H1 (cell line): ENCODE measurements at regions not wholly inside any gene's neighbourhood (a gene's known extent, or its start where the extent isn't known, plus 50 kb on each side); places are given as distances from the start of the nearest gene placed in this dataset.

ENCODE experiments used
- CTCF ChIA-PET: fragments of 300-600 bp; sonication (Branson Sonifier 250); formaldehyde crosslinking; loops from one replicate; lab custom pipeline; 2021; ENCODE audit not compliant: partially characterized antibody; lab: Charles Lee
- POLR2A ChIA-PET: fragments of 300-600 bp; sonication (Branson Sonifier 250); formaldehyde crosslinking; loops from one replicate; lab custom pipeline; 2021; ENCODE audit warnings: inconsistent platforms; ENCODE audit not compliant: partially characterized antibody; lab: Charles Lee
- DNase-seq, 2 experiments: peaks; one replicate each; pipeline versions ENCODE4 v3.0.0 to v3.0.0-alpha.2; 2010 to 2022; ENCODE audit warnings: low spot score in 2 of 2, low read depth in 1 of 2, mixed read lengths in 1 of 2
- FAIRE-seq: peaks from 2 replicates; lab custom pipeline; 2011; peaks lifted over from hg19 to GRCh38; lab: Jason Lieb, UNC
- H2AFZ ChIP-seq: 2 replicates; pipeline ENCODE4 v1.8.1; 2012; ENCODE audit warnings: low read length, inconsistent platforms
- H2AK5ac ChIP-seq: 2 replicates; pipeline ENCODE4 v1.6.1; 2013; ENCODE audit warnings: low read depth, low read length
- H2BK120ac ChIP-seq: replicated peaks from 2 replicates; pipeline ENCODE3; 2013; ENCODE audit warnings: low read depth, low read length, inconsistent platforms
- H2BK12ac ChIP-seq: 2 replicates; pipeline ENCODE4 v1.6.1; 2013; ENCODE audit warnings: low read depth, low read length
- H2BK15ac ChIP-seq: 2 replicates; pipeline ENCODE4 v1.6.1; 2013; ENCODE audit warnings: low read length
- H2BK20ac ChIP-seq: 2 replicates; pipeline ENCODE4 v1.6.1; 2013; ENCODE audit warnings: low read length
- H2BK5ac ChIP-seq: 2 replicates; pipeline ENCODE4 v1.6.1; 2013; ENCODE audit warnings: low read depth, low read length
- H3K14ac ChIP-seq: 2 replicates; pipeline ENCODE4 v1.6.1; 2013; ENCODE audit warnings: inconsistent platforms; ENCODE audit not compliant: insufficient read length
- H3K18ac ChIP-seq: 2 replicates; pipeline ENCODE4 v1.6.1; 2013; ENCODE audit warnings: low read length; ENCODE audit errors: extremely low read depth
- H3K23ac ChIP-seq: 2 replicates; pipeline ENCODE4 v1.6.1; 2013; ENCODE audit warnings: inconsistent platforms; ENCODE audit not compliant: insufficient read length
- H3K23me2 ChIP-seq: 2 replicates; pipeline ENCODE4 v1.6.1; 2013; ENCODE audit warnings: low read depth, low read length
- H3K27ac ChIP-seq: 2 replicates; pipeline ENCODE4 v1.6.1; 2011; ENCODE audit warnings: low read depth, low read length, inconsistent platforms
- H3K27me3 ChIP-seq, 4 experiments: replicated peaks in 1 of 4; 1 replicate in 1 of 4; 2 replicates in 3 of 4; pipeline versions ENCODE4 v1.6.1 to v1.8.1; 2011 to 2013; ENCODE audit warnings: low read length in 3 of 4, mild to moderate bottlenecking in 3 of 4, inconsistent platforms in 2 of 4, mixed read lengths in 2 of 4, moderate library complexity in 1 of 4; ENCODE audit not compliant: control insufficient read depth in 3 of 4, insufficient read depth in 3 of 4; ENCODE audit errors: extremely low read depth in 1 of 4
- H3K36me3 ChIP-seq, 4 experiments: 2 replicates each; pipeline versions ENCODE4 v1.6.1 to v1.8.1; 2011 to 2013; ENCODE audit warnings: mild to moderate bottlenecking in 4 of 4, low read length in 3 of 4, moderate library complexity in 2 of 4, control low read depth in 1 of 4, inconsistent platforms in 1 of 4; ENCODE audit not compliant: insufficient read depth in 4 of 4, control insufficient read depth in 2 of 4
- H3K4ac ChIP-seq: replicated peaks from 2 replicates; pipeline ENCODE3; 2013; ENCODE audit warnings: low read length, low read depth, mixed read lengths, inconsistent platforms; ENCODE audit not compliant: insufficient read length
- H3K4me1 ChIP-seq, 4 experiments: replicated peaks in 1 of 4; 1 replicate in 1 of 4; 2 replicates in 3 of 4; pipeline versions ENCODE4 v1.6.1 to v1.8.1; 2011 to 2013; ENCODE audit warnings: low read length in 3 of 4, inconsistent platforms in 2 of 4, mixed read lengths in 1 of 4; ENCODE audit not compliant: insufficient read depth in 4 of 4, control insufficient read depth in 3 of 4
- H3K4me2 ChIP-seq, 2 experiments: 2 replicates each; pipeline versions ENCODE4 v1.6.1 to v1.8.1; 2011 to 2013; ENCODE audit warnings: low read depth in 2 of 2, low read length in 2 of 2, control low read depth in 1 of 2, inconsistent platforms in 1 of 2, mild to moderate bottlenecking in 1 of 2; ENCODE audit not compliant: insufficient read depth in 1 of 2
- H3K4me3 ChIP-seq, 4 experiments: fragments of 200-600, 300-600 bp in 1 of 4; sonication (generic), shearing (Covaris generic), sonication (Bioruptor Twin) in 1 of 4; 2 replicates each; pipeline versions ENCODE4 v1.5.1 to v1.8.1; 2011 to 2016; ENCODE audit warnings: low read length in 4 of 4, low read depth in 3 of 4, control low read depth in 2 of 4, inconsistent platforms in 2 of 4, mild to moderate bottlenecking in 2 of 4, mixed read lengths in 1 of 4, moderate library complexity in 1 of 4; ENCODE audit not compliant: insufficient read depth in 2 of 4; ENCODE audit errors: extremely low read depth in 1 of 4
- H3K56ac ChIP-seq: replicated peaks from 2 replicates; pipeline ENCODE3; 2013; ENCODE audit warnings: low read depth, mild to moderate bottlenecking, mixed read lengths, low read length, inconsistent platforms; ENCODE audit not compliant: insufficient read length
- H3K79me1 ChIP-seq: 2 replicates; pipeline ENCODE4 v1.6.1; 2013; ENCODE audit warnings: low read depth, low read length, control low read depth
- H3K79me2 ChIP-seq, 2 experiments: 2 replicates each; pipeline versions ENCODE4 v1.6.1 to v1.8.1; 2012 to 2013; ENCODE audit warnings: low read length in 2 of 2, mild to moderate bottlenecking in 2 of 2, inconsistent platforms in 1 of 2; ENCODE audit not compliant: insufficient read depth in 2 of 2, control insufficient read depth in 1 of 2
- H3K9ac ChIP-seq, 4 experiments: replicated peaks in 1 of 4; 1 replicate in 1 of 4; 2 replicates in 3 of 4; pipeline versions ENCODE4 v1.6.1 to v1.8.1; 2011 to 2013; ENCODE audit warnings: low read depth in 3 of 4, low read length in 3 of 4, control low read depth in 2 of 4, mild to moderate bottlenecking in 2 of 4, moderate library complexity in 2 of 4, inconsistent platforms in 1 of 4; ENCODE audit errors: extremely low read depth in 1 of 4
- H3K9me3 ChIP-seq, 2 experiments: 2 replicates each; pipeline versions ENCODE4 v1.6.1 to v1.8.1; 2012 to 2013; ENCODE audit warnings: mild to moderate bottlenecking in 2 of 2, moderate library complexity in 2 of 2, control low read depth in 1 of 2, inconsistent platforms in 1 of 2, low read depth in 1 of 2, low read length in 1 of 2, mixed read lengths in 1 of 2; ENCODE audit not compliant: insufficient read depth in 2 of 2
- H4K20me1 ChIP-seq, 2 experiments: replicated peaks in 1 of 2; 2 replicates each; pipeline versions ENCODE3 to v1.8.1; 2011 to 2013; ENCODE audit warnings: inconsistent platforms in 2 of 2, low read length in 2 of 2, mild to moderate bottlenecking in 1 of 2; ENCODE audit not compliant: insufficient read depth in 2 of 2, control insufficient read depth in 1 of 2
- H4K5ac ChIP-seq: 2 replicates; pipeline ENCODE4 v1.6.1; 2013; ENCODE audit warnings: low read length, low read depth, mixed read lengths, inconsistent platforms; ENCODE audit not compliant: insufficient read length
- H4K8ac ChIP-seq: 2 replicates; pipeline ENCODE4 v1.8.0; 2013; ENCODE audit warnings: mild to moderate bottlenecking, moderate library complexity, low read length, inconsistent platforms; ENCODE audit not compliant: insufficient read depth; ENCODE audit errors: extremely low read depth
- H4K91ac ChIP-seq: replicated peaks from 2 replicates; pipeline ENCODE3; 2013; ENCODE audit warnings: low read length, mixed read lengths, inconsistent platforms; ENCODE audit not compliant: insufficient read length
- ATF3 ChIP-seq: IDR thresholded peaks from 2 replicates; pipeline ENCODE4 v1.6.1; 2011; ENCODE audit warnings: low read depth, mild to moderate bottlenecking, low read length; ENCODE audit not compliant: insufficient read depth
- BACH1 ChIP-seq: IDR thresholded peaks from 2 replicates; pipeline ENCODE4 v1.6.1; 2012; ENCODE audit warnings: low read length, improper control_type of control experiment
- BCL11A ChIP-seq, 2 experiments: IDR thresholded peaks; one replicate each; pipeline ENCODE4 v1.6.1; 2011; ENCODE audit warnings: low read depth in 2 of 2, low read length in 2 of 2, mild to moderate bottlenecking in 2 of 2
- BRCA1 ChIP-seq: IDR thresholded peaks from 2 replicates; pipeline ENCODE4 v1.6.1; 2012; ENCODE audit warnings: low read depth, low read length, improper control_type of control experiment
- CBX5 ChIP-seq: fragments of 300-800, 300-1000 bp; sonication (generic); IDR thresholded peaks from 2 replicates; pipeline ENCODE4 v1.7.1; 2016; ENCODE audit warnings: antibody characterized with exemption, low read length, low read depth
- EP300 ChIP-seq, 2 experiments: IDR thresholded peaks; 1 replicate in 1 of 2; 2 replicates in 1 of 2; pipeline ENCODE4 v1.6.1; 2011 to 2012; ENCODE audit warnings: low read depth in 2 of 2, low read length in 2 of 2, mild to moderate bottlenecking in 2 of 2, borderline replicate concordance in 1 of 2, inconsistent platforms in 1 of 2, moderate library complexity in 1 of 2
- KDM1A ChIP-seq: fragments of 200-600, 300-600 bp; sonication (generic); IDR thresholded peaks from 2 replicates; pipeline ENCODE4 v1.7.1; 2016; ENCODE audit warnings: mild to moderate bottlenecking, low read length, borderline replicate concordance
- MAFK ChIP-seq: IDR thresholded peaks from 2 replicates; pipeline ENCODE4 v1.6.1; 2012; ENCODE audit warnings: low read depth, mild to moderate bottlenecking, improper control_type of control experiment, low read length
- MAX ChIP-seq: IDR thresholded peaks from 2 replicates; pipeline ENCODE4 v1.6.1; 2012; ENCODE audit warnings: inconsistent platforms
- NRF1 ChIP-seq: IDR thresholded peaks from 2 replicates; pipeline ENCODE4 v1.6.1; 2011; ENCODE audit warnings: mild to moderate bottlenecking, low read depth, low read length, improper control_type of control experiment
- RXRA ChIP-seq: IDR thresholded peaks from 2 replicates; pipeline ENCODE4 v1.6.1; 2011; ENCODE audit warnings: low read depth, mild to moderate bottlenecking, low read length, moderate library complexity; ENCODE audit not compliant: insufficient read depth
- SP2 ChIP-seq: IDR thresholded peaks from 2 replicates; pipeline ENCODE4 v1.6.1; 2012; ENCODE audit warnings: mild to moderate bottlenecking, low read length, inconsistent platforms
- TAF7 ChIP-seq: optimal IDR thresholded peaks from 2 replicates; pipeline ENCODE3; 2011; ENCODE audit warnings: low read depth, mild to moderate bottlenecking, inconsistent platforms, low read length, moderate library complexity, borderline replicate concordance
- ZNF274 ChIP-seq: IDR thresholded peaks from 2 replicates; pipeline ENCODE4 v1.7.0; 2012; ENCODE audit warnings: low read length, borderline replicate concordance; ENCODE audit errors: extremely low read depth
- WGBS, 2 experiments: shearing (Covaris generic) in 1 of 2; methylation state at CpG; one replicate each; pipeline versions ENCODE4 v1.1.6 to v1.1.7; 2013 to 2015; ENCODE audit warnings: low lambda C conversion rate in 2 of 2, mixed read lengths in 2 of 2, inconsistent platforms in 1 of 2, low coverage in 1 of 2, missing lambda C conversion rate in 1 of 2; ENCODE audit not compliant: insufficient replicate concordance in 2 of 2, insufficient coverage in 1 of 2, insufficient read length in 1 of 2; ENCODE audit errors: extremely low coverage in 1 of 2, missing lambda C conversion rate in 1 of 2; 5-methylcytosine and 5-hydroxymethylcytosine counted together

GRCh38 chr6:139483079-139483478 is 108.6 kb upstream of the CITED2 start:
- Histone ChIP-seq H3K36me3 (no peaks in the 10 kb centered on the region), H3K23me2 (no peaks in the 10 kb centered on the region), H2BK120ac (no peak overlapping the region), H3K79me1 (no peaks in the 10 kb centered on the region), H4K20me1 (no peaks in the 10 kb centered on the region), H3K14ac (no peak overlapping the region), H3K4me2 (no peak overlapping the region), H3K23ac (no peak overlapping the region), H3K9me3 (no peaks in the 10 kb centered on the region), H3K27me3 (no peaks in the 10 kb centered on the region), H3K4ac (no peak overlapping the region), H2BK15ac (no peak overlapping the region), H2AK5ac (no peak overlapping the region), H2AFZ (no peak overlapping the region), H3K79me2 (no peaks in the 10 kb centered on the region), H2BK12ac (no peak overlapping the region), H2BK5ac (no peak overlapping the region), H4K8ac (no peak overlapping the region), H3K4me1 (peaks cover 3 to 21% (median 15%) of the 10 kb centered on the region in 4 experiments), H3K4me3 (no peak overlapping the region), H3K18ac (no peak overlapping the region), H3K56ac (no peak overlapping the region), H4K91ac (no peak overlapping the region), H2BK20ac (no peak overlapping the region), H3K9ac (no peak overlapping the region), H3K27ac (no peak overlapping the region), H4K5ac (no peak overlapping the region)
- POLR2A ChIA-PET: interaction anchor here (1.2 to 4.2 kb wide), 3 partner anchors 9 to 110 kb away, joined by 3 to 33 read pairs (median 5); partner anchors contain the start of gene CITED2
- FAIRE-seq (peak; percentile 85), DNase-seq (peak; percentile 27 to 55)
- CTCF ChIA-PET: no interaction called here
- WGBS, 2 experiments: 29% methylated on average over 8 of the region's 8 CpGs; no CpG with 5 or more reads in 1 of the 2 experiments
- TF ChIP-seq BRCA1: no peak
- no peak for TF ChIP-seq KDM1A
- peak; percentile 74 for TF ChIP-seq MAFK
- TF ChIP-seq SP2: no peak
- no peak for TF ChIP-seq ATF3
- no peak for TF ChIP-seq CBX5
- no peak for TF ChIP-seq NRF1
- no peak for TF ChIP-seq ZNF274
- no peak for TF ChIP-seq RXRA
- no peak for TF ChIP-seq TAF7
- TF ChIP-seq BACH1: no peak
- no peak for TF ChIP-seq BCL11A (IDR thresholded peaks at IDR 0.05; ENCODE audit: low read depth in 2 of 2, low read length in 2 of 2)
- TF ChIP-seq MAX: peak; percentile 54; the same call in 1 of the 2 replicates
- TF ChIP-seq EP300 (IDR thresholded peaks at IDR 0.05; ENCODE audit: borderline replicate concordance in 1 of 2, low read depth in 2 of 2, low read length in 2 of 2): no peak
